Aorta (tissue), 5 donors: ENCODE measurements at regions not wholly inside any gene's neighbourhood (a gene's known extent, or its start where the extent isn't known, plus 50 kb on each side); places are given as distances from the start of the nearest gene placed in this dataset.

Experiments
- ATAC-seq: fragments of 200-7000 bp; cut with Tn5 transposase; one replicate; pipeline ENCODE4 v1.9.1; 2022; ENCODE audit warnings: moderate library complexity; ENCODE audit not compliant: low FRiP score
- DNase-seq, 2 donors: peaks; one replicate each; pipeline ENCODE4 v3.0.0-alpha.2; 2020
- H3K27ac ChIP-seq, 2 donors: one replicate each; pipeline ENCODE4 v1.5.1; 2013; ENCODE audit warnings: low read length in 2 of 2, mild to moderate bottlenecking in 2 of 2, moderate library complexity in 2 of 2, control low read depth in 1 of 2, inconsistent platforms in 1 of 2, low read depth in 1 of 2
- H3K27me3 ChIP-seq, 2 donors: one replicate each; pipeline ENCODE4 v1.6.1; 2013; ENCODE audit warnings: control low read depth in 1 of 2, low read length in 1 of 2, mild to moderate bottlenecking in 1 of 2, moderate library complexity in 1 of 2; ENCODE audit not compliant: insufficient read depth in 2 of 2, control insufficient read depth in 1 of 2
- H3K36me3 ChIP-seq, 2 donors: one replicate each; pipeline ENCODE4 v1.6.1; 2013; ENCODE audit warnings: control low read depth in 1 of 2, low read length in 1 of 2, mild to moderate bottlenecking in 1 of 2; ENCODE audit not compliant: insufficient read depth in 2 of 2, control insufficient read depth in 1 of 2
- H3K4me1 ChIP-seq, 2 donors: one replicate each; pipeline ENCODE4 v1.6.1; 2013; ENCODE audit warnings: low read length in 2 of 2, control low read depth in 1 of 2, mild to moderate bottlenecking in 1 of 2, moderate library complexity in 1 of 2; ENCODE audit not compliant: insufficient read depth in 2 of 2, control insufficient read depth in 1 of 2
- H3K4me3 ChIP-seq, 2 donors: one replicate each; pipeline ENCODE4 v1.5.1; 2013; ENCODE audit warnings: low read length in 2 of 2, control low read depth in 1 of 2, mild to moderate bottlenecking in 1 of 2
- H3K9me3 ChIP-seq: one replicate; pipeline ENCODE4 v1.6.1; 2013; ENCODE audit warnings: mild to moderate bottlenecking, low read length; ENCODE audit not compliant: control insufficient read depth
- WGBS, 2 donors: extraction: QIAGEN DNeasy Blood & Tissue Kit; methylation state at CpG; one replicate each; pipeline ENCODE4 v1.1.7; 2013; 5-methylcytosine and 5-hydroxymethylcytosine counted together
- intact Hi-C, 2 donors: fragments of 100-400 bp; cut with DNase I; formaldehyde crosslinking; loops; one replicate each; pipeline versions ENCODE4 v1.14.2 to v1.15.0; 2022
- donor health status: healthy with polysubstance abuse.
- donor health status: Bipolar disorder and iron deficiency.
- donor health status: DM: no; HTN: no; CAD: no.
- donor health status: DM: no; HTN: no; CAD: no.
- donor health status: DM: yes; HTN: yes; CAD: no.

DNA sequence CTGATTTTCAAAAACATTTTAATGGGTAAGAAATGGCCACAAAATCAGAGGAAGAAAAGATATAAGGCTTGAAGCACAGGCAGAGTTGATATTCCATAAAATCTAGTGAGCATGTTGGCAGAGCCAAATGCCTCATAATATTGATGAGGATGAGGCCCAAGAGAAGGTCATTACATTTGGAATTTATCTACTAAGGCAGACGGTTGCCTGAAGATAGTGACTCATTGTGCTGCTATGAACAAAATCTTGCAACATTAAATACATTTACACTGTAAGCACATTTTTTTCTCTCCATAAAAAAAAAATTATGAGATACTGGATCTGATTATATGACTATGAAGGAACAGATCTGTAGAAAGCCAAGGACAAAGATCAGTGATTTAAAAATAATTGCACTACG, 881.4 kb upstream of the CHORDC1 start:
- no peaks in the 10 kb centered on the region for H3K9me3 ChIP-seq
- no peak overlapping the region for H3K27ac ChIP-seq
- DNase-seq (no peak), ATAC-seq (no peak)
- no peaks in the 10 kb centered on the region for H3K36me3 ChIP-seq
- H3K4me3 ChIP-seq: no peak overlapping the region
- 41 to 45% methylated on average over 2 of the region's 2 CpGs for WGBS, 2 donors
- H3K27me3 ChIP-seq: no peaks in the 10 kb centered on the region
- no peaks in the 10 kb centered on the region for H3K4me1 ChIP-seq
- intact Hi-C loops: no loop called here

DNA sequence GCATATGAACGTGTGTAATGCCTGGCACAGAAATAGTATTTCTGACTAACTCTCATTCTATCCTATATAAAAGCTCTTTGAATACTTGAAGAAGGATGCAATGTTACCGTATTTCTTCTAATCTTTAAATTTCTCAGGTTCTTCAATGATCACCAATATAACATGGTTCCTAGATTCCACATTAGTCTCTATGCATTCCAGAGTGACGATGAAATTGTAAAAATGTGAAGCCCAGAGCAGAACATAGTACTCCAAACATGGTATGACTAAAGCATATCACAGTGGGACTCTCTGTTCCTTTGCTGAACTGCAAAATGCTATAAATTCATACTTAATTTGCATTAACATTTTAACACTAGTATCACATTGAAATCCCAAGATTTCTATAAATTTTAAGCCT, 877.6 kb upstream of the CHORDC1 start:
- intact Hi-C loops: no loop called here
- no peaks in the 10 kb centered on the region for H3K9me3 ChIP-seq
- no peak for ATAC-seq
- H3K27ac ChIP-seq: no peak overlapping the region
- 53 to 55% methylated on average over 3 of the region's 3 CpGs for WGBS, 2 donors
- no peak overlapping the region for H3K4me3 ChIP-seq
- no peaks in the 10 kb centered on the region for H3K27me3 ChIP-seq
- no peak for DNase-seq
- H3K36me3 ChIP-seq: no peaks in the 10 kb centered on the region
- no peaks in the 10 kb centered on the region for H3K4me1 ChIP-seq

DNA sequence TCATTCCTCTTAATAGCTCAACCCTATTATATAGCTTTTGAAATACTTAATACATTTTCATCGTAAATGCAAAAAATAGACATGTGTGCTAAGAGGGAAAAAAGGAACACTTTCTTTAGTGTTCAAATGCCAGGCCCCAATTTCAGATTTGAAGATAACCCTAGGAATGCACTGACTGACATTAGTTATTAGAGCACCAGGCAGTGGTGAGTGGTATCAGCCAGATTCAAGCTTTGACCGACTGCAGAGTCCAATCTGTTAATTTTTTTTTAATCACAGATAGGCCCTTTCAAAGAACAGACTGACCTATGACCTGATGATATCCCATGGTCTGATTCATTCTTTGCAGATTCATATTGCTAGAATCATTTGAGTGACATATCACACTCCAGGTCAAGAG, 874.2 kb upstream of the CHORDC1 start:
- WGBS, 2 donors: 33 to 48% methylated on average over 2 of the region's 2 CpGs
- no peaks in the 10 kb centered on the region for H3K27me3 ChIP-seq
- no peak overlapping the region for H3K27ac ChIP-seq
- intact Hi-C loops: no loop called here
- no peak overlapping the region for H3K4me3 ChIP-seq
- H3K4me1 ChIP-seq: no peaks in the 10 kb centered on the region
- no peaks in the 10 kb centered on the region for H3K36me3 ChIP-seq
- ATAC-seq (no peak), DNase-seq (no peak)
- no peaks in the 10 kb centered on the region for H3K9me3 ChIP-seq

DNA sequence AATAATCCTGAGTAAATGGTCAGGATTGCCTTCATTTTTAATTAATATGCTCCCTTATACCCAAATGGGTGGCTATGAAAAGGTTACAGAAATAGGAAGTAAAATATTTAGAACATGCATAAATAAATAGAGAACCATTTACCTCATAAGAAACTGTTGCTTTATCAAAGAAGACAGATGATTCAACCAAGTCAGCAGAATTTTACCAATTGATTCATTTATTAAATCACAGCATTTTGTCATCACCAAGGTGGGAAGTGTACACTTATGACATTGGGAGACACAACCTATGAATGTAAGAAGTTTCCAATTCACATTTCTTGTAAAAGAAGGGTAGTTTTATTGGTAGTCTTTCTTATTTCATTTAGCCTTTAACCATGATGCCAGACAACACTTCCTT, 870.3 kb upstream of the CHORDC1 start:
- intact Hi-C loops: no loop called here
- ATAC-seq: no peak
- H3K9me3 ChIP-seq: no peaks in the 10 kb centered on the region

DNA sequence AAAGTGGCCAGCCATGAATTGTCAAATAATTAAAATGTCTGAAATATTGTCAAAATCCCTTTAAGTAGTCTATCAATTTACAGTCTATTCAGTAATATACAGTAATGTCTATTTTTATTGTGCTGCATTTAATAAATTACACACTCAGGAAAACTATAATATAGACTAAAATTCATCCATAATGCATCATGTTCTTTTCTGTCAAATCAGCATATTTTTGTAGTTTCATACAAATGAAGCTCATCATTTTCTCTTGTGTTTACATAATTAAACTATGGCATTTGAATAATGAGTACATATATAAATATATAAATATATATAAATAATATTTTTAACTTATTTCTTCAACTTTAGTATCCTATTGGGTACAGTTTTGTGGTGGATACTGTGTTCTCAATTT, 868.7 kb upstream of the CHORDC1 start:
- ATAC-seq (no peak), DNase-seq (no peak)
- no peaks in the 10 kb centered on the region for H3K4me1 ChIP-seq
- intact Hi-C loops: no loop called here
- no peaks in the 10 kb centered on the region for H3K27me3 ChIP-seq
- H3K27ac ChIP-seq: no peak overlapping the region
- H3K9me3 ChIP-seq: no peaks in the 10 kb centered on the region
- no peaks in the 10 kb centered on the region for H3K36me3 ChIP-seq
- H3K4me3 ChIP-seq: no peak overlapping the region

More for the DNA sequence above, 870.3 kb upstream of the CHORDC1 start:
- H3K27ac ChIP-seq: no peak overlapping the region
- H3K4me3 ChIP-seq: no peak overlapping the region
- no peak for DNase-seq
- H3K27me3 ChIP-seq: no peaks in the 10 kb centered on the region
- H3K4me1 ChIP-seq: no peaks in the 10 kb centered on the region
- H3K36me3 ChIP-seq: no peaks in the 10 kb centered on the region

DNA sequence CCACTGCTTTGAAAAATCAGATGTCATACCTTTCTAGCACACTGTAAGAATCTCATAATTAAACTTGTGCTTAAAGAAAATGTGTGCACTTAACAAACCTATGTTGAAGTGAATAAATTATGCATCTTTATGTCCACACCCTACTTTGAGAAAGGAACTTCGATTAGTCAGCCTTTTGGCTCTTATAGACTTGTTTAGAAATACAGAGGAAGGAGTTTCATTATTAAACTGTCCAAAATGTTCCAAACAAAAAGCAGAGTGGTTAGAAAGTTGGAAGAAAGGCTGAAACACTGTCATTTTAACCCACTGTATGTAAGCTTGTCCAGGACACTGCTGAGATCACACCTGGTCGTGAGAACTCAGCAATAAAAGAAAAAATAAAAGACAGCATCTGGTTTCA, 863.2 kb upstream of the CHORDC1 start:
- no peaks in the 10 kb centered on the region for H3K27me3 ChIP-seq
- no peak for DNase-seq
- H3K4me3 ChIP-seq: no peak overlapping the region
- intact Hi-C loops: no loop called here
- H3K9me3 ChIP-seq: no peaks in the 10 kb centered on the region
- no peaks in the 10 kb centered on the region for H3K4me1 ChIP-seq
- no peak for ATAC-seq
- 65 to 70% methylated on average over 2 of the region's 2 CpGs for WGBS, 2 donors
- H3K27ac ChIP-seq: no peak overlapping the region
- no peaks in the 10 kb centered on the region for H3K36me3 ChIP-seq

DNA sequence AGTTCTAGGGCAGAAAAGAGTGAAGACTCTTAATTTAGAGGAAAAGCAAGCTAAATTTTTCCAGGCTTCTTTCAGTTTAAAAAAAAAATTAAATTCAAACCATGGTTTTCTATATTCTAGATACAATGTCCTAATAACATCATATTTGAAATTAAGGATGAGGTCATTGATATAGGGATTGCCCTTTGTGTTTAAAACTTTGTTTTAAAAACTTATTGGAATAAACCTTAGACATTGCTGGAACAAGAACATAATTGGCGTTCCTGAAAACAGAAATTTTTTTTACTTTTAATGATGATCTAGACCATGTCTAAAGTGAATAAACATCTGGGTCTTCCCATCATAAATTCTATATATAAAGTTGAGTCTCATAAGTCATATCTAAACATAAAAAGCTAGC, 859.4 kb upstream of the CHORDC1 start:
- H3K9me3 ChIP-seq: no peaks in the 10 kb centered on the region
- no peaks in the 10 kb centered on the region for H3K27me3 ChIP-seq
- no peak overlapping the region for H3K4me3 ChIP-seq
- H3K36me3 ChIP-seq: no peaks in the 10 kb centered on the region
- WGBS, 2 donors: 89 to 98% methylated on average over 1 of the region's 1 CpG
- intact Hi-C loops: no loop called here
- no peak overlapping the region for H3K27ac ChIP-seq
- no peak for DNase-seq
- ATAC-seq: no peak
- H3K4me1 ChIP-seq: no peaks in the 10 kb centered on the region

DNA sequence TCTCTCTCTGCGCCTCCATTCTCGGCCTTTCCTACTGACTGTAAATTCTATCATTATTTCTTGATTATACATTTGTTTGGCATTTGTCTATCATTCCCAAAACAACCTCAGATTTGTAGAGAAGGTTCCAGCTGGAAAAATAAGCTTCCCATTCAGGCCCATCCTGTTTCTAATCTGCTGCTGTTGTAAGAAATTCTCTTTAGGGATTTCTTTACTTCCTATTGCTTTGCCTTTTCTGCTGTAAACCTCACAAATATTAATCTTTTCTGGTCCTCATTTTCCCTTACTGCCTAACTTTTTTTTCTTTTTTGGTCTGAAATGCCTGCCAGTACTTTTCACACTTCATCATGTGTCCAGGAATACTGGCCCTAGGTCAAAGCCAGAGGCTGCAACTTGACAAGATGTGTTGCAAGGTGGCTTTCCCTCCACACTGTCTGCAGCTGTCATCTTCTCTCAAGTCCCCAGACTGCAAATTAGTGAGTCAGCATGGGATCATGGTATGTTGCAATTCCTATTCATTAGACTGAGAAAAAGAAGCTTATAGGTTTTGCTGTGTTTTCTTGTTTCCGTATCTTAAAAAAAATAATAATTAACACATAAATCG, 858.7 kb upstream of the CHORDC1 start:
- Histone ChIP-seq H3K27ac (no peak overlapping the region), H3K36me3 (no peaks in the 10 kb centered on the region), H3K27me3 (no peaks in the 10 kb centered on the region), H3K4me1 (no peaks in the 10 kb centered on the region), H3K9me3 (no peaks in the 10 kb centered on the region), H3K4me3 (no peak overlapping the region)
- intact Hi-C loops: no loop called here
- 71 to 80% methylated on average over 4 of the region's 4 CpGs for WGBS, 2 donors
- DNase-seq (peak in 1 of 2 donors; percentile 41), ATAC-seq (no peak)

DNA sequence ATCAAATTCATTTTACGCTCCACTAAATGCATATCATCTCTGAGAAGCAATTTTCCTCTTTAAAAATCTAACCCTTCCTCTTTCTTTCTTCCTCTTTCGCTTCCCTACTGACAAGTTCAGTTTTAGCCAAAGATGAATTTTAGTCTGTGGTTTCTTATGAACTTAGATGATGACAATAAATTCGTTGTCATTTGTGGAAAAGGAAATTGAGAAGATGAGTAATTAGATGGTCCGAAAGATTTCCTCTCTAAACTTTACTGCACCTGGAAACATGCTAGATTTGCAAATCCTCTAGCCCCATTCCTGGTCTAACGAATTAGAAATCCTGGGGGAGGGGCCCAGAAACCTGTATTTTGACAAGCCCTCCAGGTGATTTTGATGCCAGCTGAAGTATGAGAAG, 855.4 kb upstream of the CHORDC1 start:
- no peak for DNase-seq
- no peaks in the 10 kb centered on the region for H3K36me3 ChIP-seq
- no peaks in the 10 kb centered on the region for H3K4me1 ChIP-seq
- 85 to 89% methylated on average over 5 of the region's 5 CpGs for WGBS, 2 donors
- no peaks in the 10 kb centered on the region for H3K27me3 ChIP-seq
- intact Hi-C loops: no loop called here
- ATAC-seq: no peak
- H3K9me3 ChIP-seq: no peaks in the 10 kb centered on the region
- H3K4me3 ChIP-seq: no peak overlapping the region
- H3K27ac ChIP-seq: no peak overlapping the region
